HG02840 (cell line): ENCODE measurements at regions not wholly inside any gene's neighbourhood (a gene's known extent, or its start where the extent isn't known, plus 50 kb on each side); places are given as distances from the start of the nearest gene placed in this dataset.
"Not testable (repeated sequence)": the region's sequence is repeated elsewhere in the genome, so short reads cannot be mapped to it uniquely, and the experiment has no call there.

Experiments
- ATAC-seq: cut with Tn5 transposase; IDR thresholded peaks from one replicate; pipeline ENCODE4 v1.9.1; 2021; ENCODE audit warnings: mild to moderate bottlenecking, moderate library complexity, moderate number of reproducible peaks; ENCODE audit not compliant: unreplicated experiment, low FRiP score

DNA sequence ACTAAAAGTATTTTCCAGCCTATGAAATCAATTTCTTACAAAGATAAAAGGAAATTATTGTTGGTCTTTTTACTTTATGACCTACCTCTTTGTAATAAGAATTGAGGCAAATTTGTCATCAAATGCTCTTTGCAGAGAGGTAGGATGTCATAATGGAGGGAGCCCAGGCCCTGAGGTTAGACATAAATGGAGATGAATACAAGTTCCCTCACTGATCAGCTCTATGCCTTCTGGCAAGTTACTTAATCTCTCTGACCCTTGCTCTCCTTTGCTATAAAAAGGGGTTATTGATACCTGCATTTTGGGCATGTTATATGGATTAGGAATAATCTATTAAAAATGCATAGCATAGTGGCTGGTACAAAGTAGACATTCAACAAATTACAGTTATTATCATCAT lies 146.9 kb upstream of the KRR1 start:
- no peak for ATAC-seq

DNA sequence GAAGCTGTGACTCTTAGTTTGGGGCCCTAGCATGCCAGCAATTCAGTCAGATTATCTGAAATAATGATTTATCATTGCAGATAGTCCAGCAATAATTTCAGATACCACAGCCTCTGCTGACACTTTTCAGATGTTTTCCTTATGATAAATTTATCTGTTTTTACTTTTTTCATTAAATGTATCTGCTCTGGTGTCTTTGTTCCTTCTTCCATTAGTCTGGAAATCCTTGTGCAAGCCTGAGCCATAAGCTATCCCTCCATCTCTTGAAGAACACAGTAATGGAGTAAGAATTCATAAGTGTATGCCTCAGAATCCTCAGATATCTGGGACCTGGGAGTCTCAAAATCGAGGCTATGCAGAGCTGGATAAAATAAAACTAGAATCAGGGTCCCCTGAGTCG lies 146.4 kb upstream of the KRR1 start:
- no peak for ATAC-seq

DNA sequence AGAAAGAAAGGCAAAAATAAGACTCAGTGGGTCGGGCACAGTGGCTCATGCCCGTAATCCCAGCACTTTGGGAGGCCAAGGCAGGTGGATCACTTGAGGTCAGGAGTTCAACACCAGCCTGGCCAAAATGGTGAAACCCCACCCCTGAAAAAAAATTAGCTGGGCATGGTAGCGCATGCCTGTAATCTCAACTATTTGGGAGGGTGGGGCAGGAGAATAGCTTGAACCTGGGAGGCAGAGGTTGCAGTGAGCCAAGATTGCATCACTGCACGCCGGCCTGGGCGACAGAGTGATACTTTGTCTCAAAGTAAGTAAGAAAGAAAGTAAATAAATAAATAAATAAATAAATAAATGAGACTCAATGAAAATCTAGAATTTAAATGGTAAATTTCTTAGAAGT lies 145.9 kb upstream of the KRR1 start:
- ATAC-seq = not testable (repeated sequence)

DNA sequence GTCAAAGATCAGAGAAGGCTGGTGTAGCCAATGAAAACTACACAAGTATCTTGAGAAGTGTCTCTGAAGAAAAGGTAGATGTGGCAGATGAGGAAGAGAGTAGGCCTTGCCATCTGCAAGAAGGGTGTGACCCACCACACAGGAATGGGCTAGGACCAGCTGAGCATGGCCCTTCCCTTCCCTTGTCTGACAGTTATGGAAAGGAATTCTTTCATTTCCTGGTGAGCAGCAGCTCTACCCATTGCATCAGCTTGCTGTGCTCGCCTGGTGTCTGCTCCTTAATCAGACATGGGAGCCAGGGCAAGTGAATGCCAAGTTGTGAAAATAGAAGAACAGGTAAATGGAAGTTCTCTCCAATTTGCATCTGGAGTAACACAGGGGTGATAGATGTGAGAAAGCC lies 145.2 kb upstream of the KRR1 start:
- no peak for ATAC-seq

GRCh38 chr12:75656210-75656609 lies 144.8 kb upstream of the KRR1 start:
- ATAC-seq = no peak

GRCh38 chr12:75655315-75655806 lies 144.0 kb upstream of the KRR1 start:
- no peak for ATAC-seq

DNA sequence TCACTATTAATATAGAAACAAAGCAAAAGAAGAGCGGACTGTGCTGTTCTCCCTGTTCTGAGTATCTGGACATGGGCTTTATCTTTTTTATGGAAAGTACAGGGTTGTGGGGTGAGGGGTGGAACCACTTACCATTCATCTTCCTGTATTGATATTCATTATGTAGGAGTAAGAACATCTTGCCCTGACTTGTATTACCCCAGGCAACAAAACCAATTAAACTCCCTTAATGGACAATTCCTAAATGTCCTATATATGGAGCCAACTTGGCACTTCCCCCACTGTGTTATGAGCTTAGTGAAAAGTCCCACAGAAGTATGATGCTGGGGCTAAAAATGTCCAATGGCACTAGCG lies 139.9 kb upstream of the KRR1 start:
- ATAC-seq = no peak

DNA sequence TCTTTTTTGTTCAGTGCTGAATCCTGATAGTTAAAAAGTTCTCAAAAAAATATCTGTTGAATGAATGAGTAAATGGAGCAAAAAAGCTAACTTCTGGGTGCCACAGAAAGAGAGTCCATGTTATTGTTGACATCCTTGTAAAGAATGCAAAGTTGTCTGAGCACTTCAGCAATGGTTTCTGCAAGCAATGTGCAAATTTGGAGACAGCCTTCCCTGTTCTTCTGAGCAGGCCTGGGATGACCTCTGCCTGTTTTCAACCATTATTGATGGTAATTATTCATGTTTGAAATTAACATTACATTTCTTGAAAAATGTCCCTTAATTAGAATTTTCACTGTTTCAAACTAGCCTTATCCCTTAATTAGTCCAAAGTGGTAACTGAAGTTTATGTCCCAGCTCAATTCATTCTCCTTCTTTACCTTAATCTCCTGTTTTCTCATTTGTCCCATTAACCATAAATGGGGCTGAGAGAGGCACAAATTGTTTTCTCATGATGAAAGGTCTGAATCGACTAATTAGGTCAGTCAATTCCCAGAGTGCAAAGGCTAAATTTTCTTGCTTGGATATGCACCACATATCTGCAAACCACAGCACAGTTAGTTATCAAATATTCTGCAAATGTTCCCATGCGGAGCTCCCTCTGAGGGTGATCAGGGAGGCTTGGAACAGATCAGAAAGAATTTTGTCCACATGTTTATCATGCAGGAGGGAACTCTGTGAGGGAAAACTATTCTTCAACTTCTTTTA lies 139.4 kb upstream of the KRR1 start:
- ATAC-seq = no peak

GRCh38 chr12:75650100-75650499 lies 138.7 kb upstream of the KRR1 start:
- ATAC-seq = no peak

DNA sequence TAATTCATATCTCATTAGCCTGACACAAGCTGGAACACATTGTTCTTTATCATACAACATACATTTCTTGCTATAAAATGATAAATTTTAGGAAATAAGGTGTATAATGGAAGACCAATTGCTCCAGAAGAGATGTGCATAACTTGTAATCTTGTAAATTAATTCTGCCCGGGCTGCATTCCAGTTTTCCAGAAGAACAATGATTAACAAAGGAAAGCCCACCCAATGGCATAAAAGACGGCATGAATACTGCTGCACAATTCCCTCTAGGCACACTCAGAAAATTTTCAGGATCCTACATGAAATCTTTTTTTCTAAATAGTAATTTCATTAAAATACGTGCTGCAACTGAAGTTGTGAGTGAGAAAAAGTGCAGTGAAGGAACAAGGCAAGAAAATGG lies 137.4 kb upstream of the KRR1 start:
- ATAC-seq = no peak

GRCh38 chr12:75646329-75647210 lies 135.2 kb upstream of the KRR1 start:
- no peak for ATAC-seq

GRCh38 chr12:75644472-75645072 lies 133.2 kb upstream of the KRR1 start:
- no peak for ATAC-seq

DNA sequence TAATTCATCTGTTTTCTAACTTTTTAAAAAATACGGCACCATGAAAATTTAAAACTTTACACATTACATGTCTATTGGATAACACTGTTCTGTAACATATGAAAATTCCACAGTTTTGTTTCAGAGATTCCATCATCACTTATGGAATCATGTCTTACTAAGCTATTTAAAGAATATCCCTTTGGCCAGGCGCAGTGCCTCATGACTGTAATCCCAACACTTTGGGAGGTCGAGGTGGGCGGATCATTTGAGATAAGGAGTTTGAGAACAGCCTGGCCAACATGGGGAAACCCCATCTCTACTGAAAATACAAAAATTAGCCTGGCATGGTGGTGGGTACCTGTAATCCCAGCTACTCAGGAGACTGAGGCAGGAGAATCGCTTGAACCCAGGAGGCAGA lies 131.7 kb upstream of the KRR1 start:
- ATAC-seq = not testable (repeated sequence)

GRCh38 chr12:75642226-75642625 lies 130.8 kb upstream of the KRR1 start:
- no peak for ATAC-seq

DNA sequence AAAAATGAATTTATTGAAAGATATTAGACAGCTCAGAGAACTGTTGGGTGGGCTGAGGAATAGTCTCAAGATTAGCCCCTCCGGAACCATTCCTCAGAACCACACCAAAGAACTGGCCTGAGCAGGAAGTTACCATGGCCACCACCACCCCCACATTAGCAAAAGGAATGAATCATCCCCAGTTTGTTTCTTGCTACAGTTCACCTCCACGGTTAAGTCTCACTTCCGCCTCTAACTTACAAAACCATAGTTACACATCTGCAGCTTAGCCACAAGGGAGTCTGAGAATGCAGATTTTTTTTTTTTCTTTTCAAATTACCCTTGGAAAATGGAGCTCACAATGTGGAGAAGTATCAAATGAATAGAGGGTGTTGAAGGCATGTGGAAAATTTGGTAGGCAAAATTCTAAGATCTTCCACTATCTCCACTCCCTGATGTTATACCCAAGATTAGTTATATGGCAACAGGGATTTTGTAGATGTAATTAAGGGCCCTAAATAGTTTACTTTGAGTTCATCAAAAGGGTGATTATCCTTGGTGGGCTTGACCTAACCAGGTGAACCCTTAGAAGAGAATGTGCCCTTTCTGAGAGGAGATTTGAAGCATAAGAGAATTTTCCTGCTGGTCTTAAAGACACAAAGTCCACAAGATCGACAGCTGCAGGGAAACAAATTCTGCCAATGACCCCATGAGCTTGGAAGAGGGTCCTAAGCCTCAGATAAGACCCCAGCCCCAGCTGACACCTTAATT lies 129.8 kb upstream of the KRR1 start:
- ATAC-seq = peak; percentile 99

DNA sequence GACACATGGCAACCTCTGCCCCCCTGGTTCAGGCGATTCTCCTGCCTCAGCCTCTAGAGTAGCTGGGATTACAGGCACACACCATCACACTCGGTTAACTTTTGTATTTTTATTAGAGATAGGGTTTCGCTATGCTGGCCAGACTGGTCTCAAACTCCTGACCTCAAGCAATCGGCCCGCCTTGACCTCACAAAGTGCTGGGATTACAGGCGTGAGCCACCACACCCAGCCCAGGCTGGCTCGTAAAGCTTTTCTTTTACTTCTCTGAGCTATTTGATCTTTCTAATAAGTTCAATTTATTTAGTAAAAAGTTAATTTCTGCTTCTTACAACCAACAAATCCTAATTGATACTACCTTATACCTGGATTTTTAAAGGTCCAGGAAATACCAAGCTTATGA lies 127.4 kb upstream of the KRR1 start:
- ATAC-seq = no peak

GRCh38 chr12:75636607-75637006 lies 125.2 kb upstream of the KRR1 start:
- ATAC-seq = no peak

DNA sequence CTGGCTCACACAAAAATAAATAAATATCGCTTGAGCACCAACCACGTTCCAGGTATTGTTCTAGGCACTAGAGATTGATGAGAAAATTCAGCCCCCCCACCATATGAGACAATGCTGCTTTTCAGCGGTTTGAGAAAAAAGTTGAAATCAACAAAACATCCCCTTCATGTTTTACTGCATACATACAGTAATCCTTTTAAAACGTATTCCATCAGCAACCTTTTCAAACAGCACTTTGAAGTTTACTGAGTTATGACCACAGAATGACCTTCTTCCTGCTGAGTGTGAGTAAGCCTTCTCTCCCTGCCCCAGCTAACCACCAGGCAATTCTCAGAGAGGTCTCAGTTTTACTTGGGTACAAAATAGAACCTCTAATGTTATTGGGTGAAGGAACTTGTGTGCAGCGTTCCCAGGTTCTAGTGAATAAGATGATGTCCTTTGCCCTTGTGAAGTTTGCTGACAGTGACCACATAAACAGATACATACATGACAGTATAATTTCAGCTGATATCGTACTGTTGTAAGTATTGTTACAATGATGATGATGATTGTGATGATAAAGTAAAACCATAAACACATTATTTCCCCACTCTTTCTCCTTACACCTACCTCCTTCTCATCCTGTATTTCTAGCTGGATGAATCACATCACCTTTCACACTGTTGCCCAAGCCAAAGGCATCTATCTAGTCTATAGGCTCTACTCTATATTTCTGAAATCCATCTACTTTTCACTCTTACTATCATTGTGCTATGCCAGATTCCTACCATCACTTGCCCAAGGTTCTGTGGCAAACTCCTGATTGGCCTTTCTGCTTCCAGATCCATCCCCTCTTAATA lies 124.4 kb upstream of the KRR1 start:
- ATAC-seq = no peak

GRCh38 chr12:75634244-75635222 lies 123.1 kb upstream of the KRR1 start:
- ATAC-seq = no peak
